ENCODE measurements at regions not wholly inside any gene's neighbourhood (a gene's known extent, or its start where the extent isn't known, plus 50 kb on each side); places are given as distances from the start of the nearest gene placed in this dataset. TPM values are rescaled to one million over a fixed set of nuclear protein-coding genes. Genes with fewer than 3 reads are reported as not detected.

Small RNAs in the stretch of these regions (microRNA-seq; reads per million reads assigned to microRNA genes)
- gene MIR4510 (ENCODE audit: borderline microRNAs expressed), result not detected

Small RNAs in the stretch of these regions (small RNA-seq; reads per million reads assigned to genes)
- gene AC068867.1, result not detected
- gene MIR4510, result not detected
